C4-2B (cell line): ENCODE measurements at regions not wholly inside any gene's neighbourhood (a gene's known extent, or its start where the extent isn't known, plus 50 kb on each side); places are given as distances from the start of the nearest gene placed in this dataset.

ENCODE experiments used
- H3K27ac ChIP-seq: fragments of 450-650 bp; 2 replicates; pipeline ENCODE4 v1.5.1; 2017
- CTCF ChIP-seq: fragments of 450-650 bp; conservative IDR thresholded peaks from 2 replicates; pipeline ENCODE4 v1.5.1; 2017; ENCODE audit warnings: mild to moderate bottlenecking
- ZFX ChIP-seq: fragments of 450-650 bp; IDR thresholded peaks from 2 replicates; pipeline ENCODE4 v1.6.1; 2017

- H3K27ac ChIP-seq, result no peak overlapping the region
- TF ChIP-seq ZFX (no peak), CTCF (no peak)
These were observed 53.3 kb upstream of the LHFPL2 start for GRCh38 chr5:78701795-78702410.

- TF ChIP-seq CTCF (no peak), ZFX (no peak)
- H3K27ac ChIP-seq, result no peak overlapping the region
These were observed 51.1 kb upstream of the LHFPL2 start for GRCh38 chr5:78699552-78700153.

GRCh38 chr5:78698191-78698791 lies 49.7 kb upstream of the LHFPL2 start:
- H3K27ac ChIP-seq, result peak overlapping the region; percentile 20; the same call in 1 of the 2 replicates

More at GRCh38 chr5:78698191-78698791, 49.7 kb upstream of the LHFPL2 start:
- TF ChIP-seq CTCF (no peak), ZFX (no peak; the same call in 1 of the 2 replicates)
